HUES64 (cell line): ENCODE measurements at regions not wholly inside any gene's neighbourhood (a gene's known extent, or its start where the extent isn't known, plus 50 kb on each side); places are given as distances from the start of the nearest gene placed in this dataset.

Source experiments
- H3K27ac ChIP-seq: 2 replicates; pipeline ENCODE4 v1.7.0; 2013; ENCODE audit warnings: low read depth, low read length, inconsistent platforms
- H3K27me3 ChIP-seq: 2 replicates; pipeline ENCODE4 v1.6.1; 2013; ENCODE audit warnings: mild to moderate bottlenecking, low read length; ENCODE audit not compliant: insufficient read depth
- H3K36me3 ChIP-seq: 2 replicates; pipeline ENCODE4 v1.6.1; 2013; ENCODE audit warnings: mild to moderate bottlenecking, low read length; ENCODE audit not compliant: insufficient read depth
- H3K4me1 ChIP-seq: 2 replicates; pipeline ENCODE4 v1.6.1; 2013; ENCODE audit warnings: mild to moderate bottlenecking, low read length, moderate library complexity; ENCODE audit not compliant: insufficient read depth
- H3K4me3 ChIP-seq: 2 replicates; pipeline ENCODE4 v1.5.1; 2013; ENCODE audit warnings: mild to moderate bottlenecking, low read length, moderate library complexity
- H3K9ac ChIP-seq: 2 replicates; pipeline ENCODE4 v1.6.1; 2013; ENCODE audit warnings: mild to moderate bottlenecking, low read depth, low read length
- H3K9me3 ChIP-seq: 2 replicates; pipeline ENCODE4 v1.6.1; 2013; ENCODE audit warnings: low read depth, low read length; ENCODE audit not compliant: insufficient read depth
- WGBS: fragments of 150-250, 120-280 bp; methylation state at CpG from one replicate; pipeline ENCODE4 v1.1.7; 2013; ENCODE audit warnings: missing lambda C conversion rate; 5-methylcytosine and 5-hydroxymethylcytosine counted together

DNA sequence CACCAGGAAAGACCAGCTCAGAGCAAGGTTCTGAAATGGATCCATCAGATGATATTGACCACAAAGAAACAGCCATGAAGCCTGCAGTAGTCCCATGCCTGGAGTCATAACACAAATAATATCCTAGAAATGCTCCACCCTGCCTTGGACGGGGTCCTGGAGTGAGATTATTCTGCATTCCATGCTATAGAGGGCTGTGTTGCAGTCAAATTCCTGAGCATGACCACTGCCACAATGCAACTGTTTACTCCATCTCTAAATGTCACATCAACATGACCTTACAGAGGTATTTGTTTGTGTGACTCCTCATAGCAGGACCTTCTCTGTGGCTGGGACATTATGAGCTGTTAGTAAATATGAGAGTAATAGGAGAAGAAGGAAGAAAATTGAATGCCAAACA lies 257.5 kb upstream of the TCF21 start:
- H3K27ac ChIP-seq = no peak overlapping the region

DNA sequence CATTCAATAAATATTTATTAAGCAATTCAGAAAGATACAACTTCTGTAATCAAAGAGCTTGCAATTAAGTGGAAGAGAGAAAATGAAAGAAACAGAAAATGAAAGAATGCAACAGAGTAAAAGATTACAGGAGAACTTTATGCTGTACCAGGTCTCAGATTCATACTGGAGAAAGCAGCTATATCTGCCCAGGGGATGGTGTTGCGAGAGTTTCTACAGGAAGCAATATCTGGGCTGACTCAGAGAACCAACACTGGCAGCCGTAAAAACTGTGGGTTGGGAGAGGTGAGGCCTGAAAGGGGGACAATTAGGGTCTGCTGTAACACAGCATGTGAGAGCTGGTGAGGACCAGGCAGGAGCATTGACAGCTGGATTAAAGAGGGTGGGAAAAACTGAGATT lies 256.7 kb upstream of the TCF21 start:
- H3K4me1 ChIP-seq = peaks cover 5% of the 10 kb centered on the region; the same call in 1 of the 2 replicates
- H3K4me3 ChIP-seq = no peak overlapping the region
- no peak overlapping the region for H3K27ac ChIP-seq
- no peak overlapping the region for H3K9ac ChIP-seq
- WGBS = 86% methylated on average over 2 of the region's 2 CpGs
- H3K9me3 ChIP-seq = no peaks in the 10 kb centered on the region
- no peaks in the 10 kb centered on the region for H3K36me3 ChIP-seq
- no peaks in the 10 kb centered on the region for H3K27me3 ChIP-seq

More for the DNA sequence above, 257.5 kb upstream of the TCF21 start:
- Histone ChIP-seq H3K9me3 (no peaks in the 10 kb centered on the region), H3K9ac (no peak overlapping the region), H3K4me1 (peaks cover 5% of the 10 kb centered on the region; the same call in 1 of the 2 replicates), H3K4me3 (no peak overlapping the region), H3K27me3 (no peaks in the 10 kb centered on the region), H3K36me3 (no peaks in the 10 kb centered on the region)
- WGBS = 94% methylated on average over 1 of the region's 1 CpG

DNA sequence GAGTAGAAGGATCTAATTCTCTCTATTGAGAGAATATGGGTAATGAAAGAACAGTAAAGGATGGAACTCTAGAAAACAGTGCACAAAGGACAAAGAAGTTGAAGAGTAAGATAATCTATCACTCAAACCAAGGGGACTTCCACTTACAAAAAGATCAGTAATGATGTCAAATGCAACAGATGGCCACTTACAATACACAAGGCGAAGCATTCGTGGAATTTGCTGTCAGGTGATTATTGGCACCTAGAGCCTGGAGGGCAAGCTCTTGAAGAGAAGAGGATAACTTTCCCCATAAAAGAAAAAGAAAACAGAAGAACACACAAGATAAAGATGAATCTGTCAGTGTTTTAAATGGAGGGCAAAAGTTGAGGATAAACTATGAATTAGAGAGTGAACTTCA lies 256.0 kb upstream of the TCF21 start:
- no peaks in the 10 kb centered on the region for H3K36me3 ChIP-seq
- H3K27me3 ChIP-seq = no peaks in the 10 kb centered on the region
- no peak overlapping the region for H3K27ac ChIP-seq
- H3K4me3 ChIP-seq = no peak overlapping the region
- WGBS = 100% methylated on average over 2 of the region's 2 CpGs
- no peaks in the 10 kb centered on the region for H3K9me3 ChIP-seq
- peaks cover 5% of the 10 kb centered on the region; the same call in 1 of the 2 replicates for H3K4me1 ChIP-seq
- no peak overlapping the region for H3K9ac ChIP-seq

DNA sequence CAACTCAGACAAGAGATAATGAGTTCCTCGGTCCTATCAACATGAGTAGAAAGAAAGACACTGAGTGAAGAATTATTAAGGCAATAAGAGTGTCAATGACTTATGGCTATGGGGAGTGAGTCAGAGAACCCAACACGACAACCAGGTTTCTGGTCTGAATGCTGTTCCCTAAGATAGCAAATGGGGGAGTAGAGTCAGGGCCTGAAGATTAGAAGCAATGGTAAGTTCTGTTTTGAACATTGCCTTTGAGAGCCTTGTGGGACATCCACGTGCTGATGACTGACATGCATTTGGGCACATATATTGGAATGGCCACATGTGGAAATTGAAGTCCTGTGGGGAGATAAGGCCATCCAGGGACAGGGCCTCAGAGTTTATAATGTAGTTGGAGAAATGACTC lies 254.4 kb upstream of the TCF21 start:
- WGBS = 89% methylated on average over 3 of the region's 3 CpGs
- Histone ChIP-seq H3K27ac (no peak overlapping the region), H3K36me3 (no peaks in the 10 kb centered on the region), H3K4me1 (peaks cover 5% of the 10 kb centered on the region; the same call in 1 of the 2 replicates), H3K27me3 (no peaks in the 10 kb centered on the region), H3K9me3 (no peaks in the 10 kb centered on the region), H3K4me3 (no peak overlapping the region), H3K9ac (no peak overlapping the region)

GRCh38 chr6:133635447-133635846 lies 253.5 kb upstream of the TCF21 start:
- 88% methylated on average over 2 of the region's 2 CpGs for WGBS
- H3K9ac ChIP-seq = no peak overlapping the region
- H3K4me3 ChIP-seq = no peak overlapping the region
- no peaks in the 10 kb centered on the region for H3K27me3 ChIP-seq
- peaks cover 5% of the 10 kb centered on the region; the same call in 1 of the 2 replicates for H3K4me1 ChIP-seq
- H3K36me3 ChIP-seq = no peaks in the 10 kb centered on the region
- no peaks in the 10 kb centered on the region for H3K9me3 ChIP-seq
- H3K27ac ChIP-seq = no peak overlapping the region

- Histone ChIP-seq H3K4me1 (peaks cover 5% of the 10 kb centered on the region; the same call in 1 of the 2 replicates), H3K9me3 (no peaks in the 10 kb centered on the region), H3K27me3 (no peaks in the 10 kb centered on the region), H3K36me3 (no peaks in the 10 kb centered on the region), H3K4me3 (no peak overlapping the region), H3K9ac (no peak overlapping the region), H3K27ac (no peak overlapping the region)
- WGBS = 82% methylated on average over 1 of the region's 2 CpGs
These were observed 251.5 kb upstream of the TCF21 start for GRCh38 chr6:133637436-133637835.

- Histone ChIP-seq H3K9me3 (no peaks in the 10 kb centered on the region), H3K9ac (no peak overlapping the region), H3K36me3 (no peaks in the 10 kb centered on the region), H3K27ac (no peak overlapping the region), H3K27me3 (no peaks in the 10 kb centered on the region), H3K4me1 (peaks cover 4% of the 10 kb centered on the region; the same call in 1 of the 2 replicates), H3K4me3 (no peak overlapping the region)
- 90% methylated on average over 6 of the region's 6 CpGs for WGBS
These were observed 251.0 kb upstream of the TCF21 start for GRCh38 chr6:133637874-133638273.

GRCh38 chr6:133641104-133641503 lies 247.8 kb upstream of the TCF21 start:
- Histone ChIP-seq H3K4me1 (peaks cover 14% of the 10 kb centered on the region), H3K9me3 (no peaks in the 10 kb centered on the region), H3K27ac (no peak overlapping the region), H3K9ac (no peak overlapping the region), H3K27me3 (no peaks in the 10 kb centered on the region), H3K36me3 (no peaks in the 10 kb centered on the region), H3K4me3 (no peak overlapping the region)
- 96% methylated on average over 3 of the region's 5 CpGs for WGBS

GRCh38 chr6:133644548-133644891 lies 244.4 kb upstream of the TCF21 start:
- no peaks in the 10 kb centered on the region for H3K9me3 ChIP-seq
- WGBS = 100% methylated on average over 1 of the region's 4 CpGs
- no peaks in the 10 kb centered on the region for H3K27me3 ChIP-seq
- no peaks in the 10 kb centered on the region for H3K36me3 ChIP-seq
- no peak overlapping the region for H3K4me3 ChIP-seq
- no peak overlapping the region for H3K9ac ChIP-seq
- no peak overlapping the region for H3K27ac ChIP-seq
- peaks cover 18% of the 10 kb centered on the region for H3K4me1 ChIP-seq

DNA sequence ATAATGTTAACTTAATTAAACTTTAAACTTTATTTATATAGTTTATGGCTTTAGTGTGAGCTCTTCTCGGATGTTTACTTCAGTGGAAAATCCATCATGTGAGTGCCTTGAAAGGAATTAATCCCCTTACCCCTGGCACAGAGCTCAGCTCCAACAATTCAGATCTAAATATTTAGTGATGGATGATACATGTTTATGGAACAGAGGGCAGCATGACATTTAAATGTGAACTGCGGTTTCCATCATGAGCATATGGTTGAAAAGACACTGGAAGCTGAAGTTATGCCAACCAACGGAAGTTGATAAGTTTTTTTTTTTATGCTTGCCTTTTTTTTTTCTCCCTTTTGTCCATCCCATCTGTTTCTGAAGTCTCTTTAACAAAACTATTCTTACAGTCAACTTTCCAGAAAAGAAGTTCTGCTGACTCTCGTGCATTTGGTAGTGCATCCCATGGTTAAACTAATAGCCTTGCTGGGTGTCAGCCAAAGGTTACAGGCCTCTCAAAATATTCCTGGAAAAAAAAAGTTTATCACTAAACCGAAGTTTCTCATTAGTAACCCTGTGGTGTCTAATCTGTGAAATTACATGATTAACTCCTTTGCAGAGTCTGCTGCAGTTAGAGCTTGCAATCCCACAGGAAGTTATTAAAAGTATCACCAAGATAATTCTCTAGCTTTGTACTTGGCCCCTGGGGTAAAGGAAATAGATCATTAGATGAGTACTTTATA lies 243.9 kb upstream of the TCF21 start:
- Histone ChIP-seq H3K4me1 (peaks cover 18% of the 10 kb centered on the region), H3K9ac (no peak overlapping the region), H3K27me3 (no peaks in the 10 kb centered on the region), H3K9me3 (no peaks in the 10 kb centered on the region), H3K36me3 (no peaks in the 10 kb centered on the region), H3K4me3 (no peak overlapping the region), H3K27ac (no peak overlapping the region)
- 82% methylated on average over 4 of the region's 5 CpGs for WGBS

DNA sequence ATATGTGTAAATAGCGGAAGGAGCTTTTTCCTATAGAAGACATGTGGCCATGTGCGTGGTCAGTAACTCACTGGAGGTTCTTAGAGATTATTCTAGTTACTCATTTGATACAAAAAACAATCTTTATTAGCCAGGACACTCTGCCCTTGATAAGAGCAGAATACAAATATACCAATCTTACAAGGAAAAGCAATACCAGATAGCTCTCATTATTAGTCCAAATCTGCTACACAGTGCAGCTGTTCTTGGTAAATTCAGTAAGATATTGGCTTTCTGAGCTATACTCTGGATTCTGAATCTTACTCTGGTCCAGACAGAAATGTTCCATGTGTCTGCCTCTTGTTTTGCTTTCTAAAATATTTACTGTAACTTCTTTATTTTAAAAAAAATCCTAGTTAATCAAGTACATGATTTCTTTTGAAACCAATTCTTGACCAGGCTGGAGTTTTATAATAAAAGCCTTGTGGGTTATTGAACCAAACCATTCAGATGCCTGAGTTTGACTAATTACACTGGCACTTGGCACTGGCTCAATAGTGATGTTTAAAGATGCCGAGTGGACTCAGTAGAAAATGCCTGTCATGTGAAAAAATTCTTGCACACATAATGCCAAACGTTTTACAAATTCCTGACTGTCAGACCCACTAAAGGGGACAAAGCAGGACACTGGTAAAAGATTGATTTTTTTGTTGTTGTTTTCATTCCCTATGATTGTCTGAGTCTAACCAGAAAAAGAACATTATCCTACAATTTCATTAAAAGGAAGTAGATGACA lies 242.8 kb upstream of the TCF21 start:
- peaks cover 18% of the 10 kb centered on the region for H3K4me1 ChIP-seq
- no peak overlapping the region for H3K4me3 ChIP-seq
- H3K27ac ChIP-seq = no peak overlapping the region
- H3K9ac ChIP-seq = no peak overlapping the region
- H3K27me3 ChIP-seq = no peaks in the 10 kb centered on the region
- no peaks in the 10 kb centered on the region for H3K9me3 ChIP-seq
- H3K36me3 ChIP-seq = no peaks in the 10 kb centered on the region
- WGBS = 98% methylated on average over 3 of the region's 4 CpGs
